ENCODE measurements at regions not wholly inside any gene's neighbourhood (a gene's known extent, or its start where the extent isn't known, plus 50 kb on each side); places are given as distances from the start of the nearest gene placed in this dataset.

- TF ChIP-seq YY1 (IDR thresholded peaks at IDR 0.05; ENCODE audit: insufficient read depth, insufficient read length) (no peak), ZNF274 (IDR thresholded peaks at IDR 0.05; ENCODE audit: low read depth, low read length) (no peak), SUZ12 (IDR thresholded peaks at IDR 0.05; ENCODE audit: extremely low read depth, insufficient read depth, insufficient read length) (no peak)
Observed at GRCh38 chr4:66855956-66856355, 689.3 kb downstream of the CENPC start.

Measured in NT2/D1 (cell line).